Endothelial cell of umbilical vein (primary cell): ENCODE measurements at regions not wholly inside any gene's neighbourhood (a gene's known extent, or its start where the extent isn't known, plus 50 kb on each side); places are given as distances from the start of the nearest gene placed in this dataset.

Source experiments
- CTCF ChIP-seq, 2 donors: IDR thresholded peaks; 1 replicate in 1 of 2; 2 replicates in 1 of 2; pipeline ENCODE4 v1.5.1; 2011; ENCODE audit warnings: low read length in 2 of 2, mild to moderate bottlenecking in 2 of 2, moderate library complexity in 2 of 2, control low read depth in 1 of 2, inconsistent platforms in 1 of 2, low read depth in 1 of 2; ENCODE audit not compliant: insufficient read depth in 1 of 2; ENCODE audit errors: extremely low read depth in 1 of 2
- EZH2 ChIP-seq: IDR thresholded peaks from 2 replicates; pipeline ENCODE4 v1.6.1; 2012; ENCODE audit warnings: borderline replicate concordance, low read depth, mild to moderate bottlenecking, moderate library complexity, low read length, inconsistent platforms; ENCODE audit not compliant: severe bottlenecking
- FOS ChIP-seq: IDR thresholded peaks from 2 replicates; pipeline ENCODE4 v1.6.1; 2011; ENCODE audit warnings: mild to moderate bottlenecking, low read length, moderate library complexity, borderline replicate concordance; ENCODE audit not compliant: insufficient read depth
- JUN ChIP-seq: IDR thresholded peaks from 2 replicates; pipeline ENCODE4 v1.6.1; 2011; ENCODE audit warnings: borderline replicate concordance, low read depth; ENCODE audit not compliant: insufficient read length, insufficient read depth
- MAX ChIP-seq: IDR thresholded peaks from 2 replicates; pipeline ENCODE4 v1.6.1; 2011; ENCODE audit not compliant: insufficient read depth, insufficient read length
- MYC ChIP-seq: IDR thresholded peaks from one replicate; pipeline ENCODE4 v1.6.1; 2011; ENCODE audit warnings: mild to moderate bottlenecking, low read depth, low read length
- POLR2A ChIP-seq: IDR thresholded peaks from 2 replicates; pipeline ENCODE4 v1.6.1; 2012; ENCODE audit warnings: low read depth, mild to moderate bottlenecking, control low read depth, low read length
- POLR2AphosphoS5 ChIP-seq: IDR thresholded peaks from 2 replicates; pipeline ENCODE4 v1.6.1; 2012; ENCODE audit warnings: low read depth, mild to moderate bottlenecking, control low read depth, low read length, moderate library complexity; ENCODE audit not compliant: insufficient read depth

- TF ChIP-seq JUN (no peak), FOS (no peak), POLR2AphosphoS5 (no peak), POLR2A (no peak), CTCF (IDR thresholded peaks at IDR 0.05; ENCODE audit: extremely low read depth in 1 of 2, insufficient read depth in 1 of 2, low read depth in 1 of 2, low read length in 2 of 2) (no peak), EZH2 (no peak), MAX (no peak), MYC (no peak)
Observed at GRCh38 chr1:224539971-224540370, 76.1 kb upstream of the CNIH3 start.
